Astrocyte of the spinal cord (primary cell): ENCODE measurements at regions not wholly inside any gene's neighbourhood (a gene's known extent, or its start where the extent isn't known, plus 50 kb on each side); places are given as distances from the start of the nearest gene placed in this dataset.

Experiments
- DNase-seq: peaks from one replicate; pipeline ENCODE4 v3.0.0; 2011; ENCODE audit warnings: low read depth, low spot score
- H3K4me3 ChIP-seq: 2 replicates; pipeline ENCODE4 v1.5.1; 2011; ENCODE audit warnings: low read depth, mild to moderate bottlenecking, low read length, moderate library complexity
- in situ Hi-C: cut with HindIII; loops from 2 replicates; pipeline ENCODE4 v1.10.0; 2017; ENCODE audit warnings: low sequenced_read_pairs
- TF ChIP-seq, protein P1 (sequence below): IDR thresholded peaks from 2 replicates; pipeline ENCODE4 v1.5.1; 2012; ENCODE audit warnings: low read depth, mild to moderate bottlenecking, low read length, inconsistent platforms

DNA sequence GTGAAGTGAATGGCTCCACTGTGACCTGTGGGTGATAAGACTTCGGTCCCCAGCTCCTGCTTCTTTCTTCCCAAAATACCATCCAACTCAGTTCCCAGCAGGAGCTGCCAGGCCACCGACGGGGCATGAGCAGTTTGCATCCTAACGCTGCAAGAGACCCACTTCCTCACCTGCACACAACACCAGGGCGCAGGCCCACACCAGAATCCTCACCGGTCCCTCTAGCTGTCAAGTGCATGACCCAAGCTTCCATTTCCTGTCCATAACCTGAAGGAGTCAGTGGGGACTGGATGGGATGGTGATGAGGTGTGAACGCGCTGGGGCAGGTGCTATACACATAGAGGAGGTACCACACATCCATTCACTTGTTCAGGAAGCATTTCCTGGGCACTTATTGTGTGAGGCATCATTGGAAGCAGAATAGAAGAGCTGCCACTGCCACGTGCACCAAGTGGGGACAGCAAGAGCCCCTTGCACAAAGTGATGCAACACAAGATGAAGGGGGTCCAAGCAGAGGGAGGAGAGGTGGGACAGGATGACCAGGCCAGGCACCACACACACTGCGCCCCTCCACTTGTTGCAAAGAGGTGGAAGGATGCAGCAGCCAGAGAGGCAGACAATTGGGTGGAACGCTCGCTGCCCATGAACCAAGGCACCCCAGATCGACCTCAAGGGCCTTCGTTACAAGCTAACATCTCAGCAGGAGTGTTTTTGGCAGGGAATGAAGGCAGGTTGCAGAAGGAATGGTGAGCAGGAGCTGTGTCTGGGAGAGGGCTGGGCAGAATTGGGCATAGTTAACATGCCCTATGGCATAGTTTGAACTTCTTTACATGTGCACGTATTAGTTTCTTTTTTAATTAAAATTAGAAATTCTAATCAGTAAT lies 605.8 kb upstream of the MGMT start:
- no peak overlapping the region for H3K4me3 ChIP-seq
- TF ChIP-seq, protein P1, sequence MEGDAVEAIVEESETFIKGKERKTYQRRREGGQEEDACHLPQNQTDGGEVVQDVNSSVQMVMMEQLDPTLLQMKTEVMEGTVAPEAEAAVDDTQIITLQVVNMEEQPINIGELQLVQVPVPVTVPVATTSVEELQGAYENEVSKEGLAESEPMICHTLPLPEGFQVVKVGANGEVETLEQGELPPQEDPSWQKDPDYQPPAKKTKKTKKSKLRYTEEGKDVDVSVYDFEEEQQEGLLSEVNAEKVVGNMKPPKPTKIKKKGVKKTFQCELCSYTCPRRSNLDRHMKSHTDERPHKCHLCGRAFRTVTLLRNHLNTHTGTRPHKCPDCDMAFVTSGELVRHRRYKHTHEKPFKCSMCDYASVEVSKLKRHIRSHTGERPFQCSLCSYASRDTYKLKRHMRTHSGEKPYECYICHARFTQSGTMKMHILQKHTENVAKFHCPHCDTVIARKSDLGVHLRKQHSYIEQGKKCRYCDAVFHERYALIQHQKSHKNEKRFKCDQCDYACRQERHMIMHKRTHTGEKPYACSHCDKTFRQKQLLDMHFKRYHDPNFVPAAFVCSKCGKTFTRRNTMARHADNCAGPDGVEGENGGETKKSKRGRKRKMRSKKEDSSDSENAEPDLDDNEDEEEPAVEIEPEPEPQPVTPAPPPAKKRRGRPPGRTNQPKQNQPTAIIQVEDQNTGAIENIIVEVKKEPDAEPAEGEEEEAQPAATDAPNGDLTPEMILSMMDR, result no peak
- in situ Hi-C loops, result no loop called here
- DNase-seq, result no peak

DNA sequence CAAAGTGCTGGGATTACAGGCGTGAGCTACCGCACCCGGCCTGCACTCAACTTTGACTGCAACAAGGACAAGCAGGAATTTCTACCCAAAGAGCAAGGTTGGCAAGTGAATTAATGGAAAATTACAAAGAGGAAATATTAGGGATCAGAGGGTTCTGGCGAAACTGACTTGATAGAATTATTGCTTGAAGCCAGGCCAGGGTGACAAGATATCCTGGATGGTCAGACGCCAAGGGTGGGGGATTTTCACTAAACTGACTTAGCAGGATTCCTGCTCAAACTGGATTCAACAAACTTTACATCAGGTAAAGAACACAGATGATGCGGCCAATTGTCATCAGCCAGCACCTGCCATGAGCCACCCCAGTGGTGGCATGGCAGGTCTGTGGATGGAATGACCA lies 603.6 kb upstream of the MGMT start:
- TF ChIP-seq, protein P1, result no peak
- in situ Hi-C loops, result no loop called here
- DNase-seq, result no peak

GRCh38 chr10:128863823-128864405 lies 603.1 kb upstream of the MGMT start:
- no peak for DNase-seq
- no peak overlapping the region for H3K4me3 ChIP-seq
- TF ChIP-seq, protein P1, result no peak
- in situ Hi-C loops, result no loop called here

More for the DNA sequence above, 603.6 kb upstream of the MGMT start:
- H3K4me3 ChIP-seq, result no peak overlapping the region

DNA sequence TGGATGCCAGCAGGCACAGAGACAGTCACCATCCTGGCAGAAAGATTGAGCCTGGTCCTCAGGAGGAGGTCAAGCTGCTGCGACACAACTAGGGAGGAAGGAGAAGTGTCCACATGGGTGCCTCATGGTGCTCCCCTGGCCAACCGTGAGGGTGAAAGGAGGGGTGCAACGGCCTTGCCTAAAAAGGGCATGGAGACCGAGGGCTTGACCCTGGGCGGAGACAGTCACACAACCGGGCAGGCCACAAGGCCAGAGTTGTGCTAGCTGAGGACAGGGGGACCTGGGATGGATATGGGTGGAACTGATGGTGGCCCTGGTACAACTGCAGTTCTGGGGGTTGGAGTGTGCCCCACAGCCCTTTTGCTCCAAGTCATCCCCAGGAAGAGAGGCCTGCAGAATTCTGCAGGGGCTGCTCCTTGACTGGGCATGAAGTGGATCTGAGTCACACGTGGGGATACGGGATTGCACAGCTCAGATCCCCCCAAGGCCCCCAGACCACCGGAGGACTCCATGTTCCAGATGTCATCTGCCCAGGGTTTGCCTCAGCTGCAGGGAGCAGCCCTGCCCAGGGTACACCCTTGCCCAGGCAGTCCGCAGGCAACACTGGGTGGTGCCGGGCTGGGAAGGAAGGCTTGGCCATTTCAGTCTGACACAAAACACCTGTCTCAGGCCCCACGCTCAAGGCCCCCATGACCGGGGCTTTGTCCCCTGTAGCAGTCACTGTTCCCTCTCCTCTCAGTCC lies 602.3 kb upstream of the MGMT start:
- no peak for DNase-seq
- TF ChIP-seq, protein P1, result no peak
- no peak overlapping the region for H3K4me3 ChIP-seq
- in situ Hi-C loops, result no loop called here

DNA sequence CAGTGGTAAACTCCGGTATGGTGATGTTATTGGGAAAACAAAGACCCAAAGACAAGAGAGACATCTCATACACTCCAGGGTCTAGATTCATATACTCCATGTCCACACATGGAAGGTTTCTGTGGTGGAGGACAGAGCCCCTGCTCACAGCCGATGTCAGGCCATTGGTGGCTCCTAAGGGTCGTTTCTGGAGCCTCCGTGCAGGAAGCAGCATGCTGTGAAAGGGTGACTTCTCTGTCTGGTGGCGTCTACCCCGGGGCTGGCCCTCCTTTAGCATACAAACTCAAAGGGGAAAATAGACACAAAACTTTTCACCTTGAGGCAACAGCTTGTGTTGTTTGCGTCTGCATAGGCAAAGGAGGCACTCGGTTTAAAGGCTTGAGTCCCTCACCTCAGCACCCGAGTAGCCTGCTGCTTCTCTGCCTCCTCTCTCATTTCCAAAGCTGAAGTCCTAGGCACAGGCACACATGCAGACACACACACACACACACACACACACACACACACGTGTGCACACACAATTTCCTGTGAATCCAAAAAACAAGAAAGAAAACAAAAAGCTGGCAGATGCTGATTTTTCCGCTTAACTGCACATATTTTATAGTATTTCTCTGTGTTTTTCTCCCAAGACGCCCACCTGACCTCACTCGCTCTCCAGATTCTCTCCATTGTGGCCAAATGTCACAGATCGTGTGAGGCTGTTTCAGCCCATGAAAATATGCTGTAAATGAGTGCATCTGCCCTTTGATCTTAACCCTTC lies 601.4 kb upstream of the MGMT start:
- no peak for DNase-seq
- in situ Hi-C loops, result no loop called here
- TF ChIP-seq, protein P1, result no peak
- no peak overlapping the region for H3K4me3 ChIP-seq

- in situ Hi-C loops, result no loop called here
- no peak for DNase-seq
- TF ChIP-seq, protein P1, result no peak
- no peak overlapping the region for H3K4me3 ChIP-seq
These were observed 600.5 kb upstream of the MGMT start for GRCh38 chr10:128866551-128866950.
